Parathyroid adenoma (tissue), 2 donors: ENCODE measurements at regions not wholly inside any gene's neighbourhood (a gene's known extent, or its start where the extent isn't known, plus 50 kb on each side); places are given as distances from the start of the nearest gene placed in this dataset.

Source experiments
- H2AFZ ChIP-seq: fragments of 300-600 bp; sonication (generic); one replicate; pipeline ENCODE4 v1.7.0; 2017; ENCODE audit warnings: antibody characterized with exemption, mild to moderate bottlenecking
- H3K27ac ChIP-seq: fragments of 300-600 bp; sonication (generic); one replicate; pipeline ENCODE4 v1.7.0; 2017
- H3K27me3 ChIP-seq: fragments of 300-600 bp; sonication (generic); one replicate; pipeline ENCODE4 v1.7.0; 2017; ENCODE audit warnings: low read length; ENCODE audit not compliant: control insufficient read depth, insufficient read depth
- H3K36me3 ChIP-seq: fragments of 300-600 bp; sonication (generic); one replicate; pipeline ENCODE4 v1.7.0; 2017; ENCODE audit warnings: low read length; ENCODE audit not compliant: control insufficient read depth, insufficient read depth
- H3K4me1 ChIP-seq: fragments of 300-600 bp; sonication (generic); one replicate; pipeline ENCODE4 v1.7.0; 2017; ENCODE audit warnings: control low read depth
- H3K4me2 ChIP-seq: fragments of 300-600 bp; sonication (generic); one replicate; pipeline ENCODE4 v1.7.0; 2017; ENCODE audit warnings: low read length
- H3K4me3 ChIP-seq: fragments of 300-600 bp; sonication (generic); one replicate; pipeline ENCODE4 v1.7.0; 2017; ENCODE audit warnings: low read depth, low read length
- H3K79me2 ChIP-seq: fragments of 300-600 bp; sonication (generic); one replicate; pipeline ENCODE4 v1.7.0; 2017; ENCODE audit warnings: control low read depth
- H3K9ac ChIP-seq: fragments of 300-600 bp; sonication (generic); one replicate; pipeline ENCODE4 v1.7.0; 2017; ENCODE audit warnings: mild to moderate bottlenecking
- H3K9me3 ChIP-seq: fragments of 300-600 bp; sonication (generic); one replicate; pipeline ENCODE4 v1.7.0; 2017; ENCODE audit warnings: low read length; ENCODE audit not compliant: control insufficient read depth
- CTCF ChIP-seq: fragments of 300-600 bp; sonication (generic); IDR thresholded peaks from one replicate; pipeline ENCODE4 v1.7.0; 2017; ENCODE audit warnings: antibody characterized with exemption, mild to moderate bottlenecking
- donor health status: primary hyperparathyroidism.

GRCh38 chr2:58879834-58880233 is 638.7 kb upstream of the FANCL start:
- no peak overlapping the region for H2AFZ ChIP-seq
- no peaks in the 10 kb centered on the region for H3K36me3 ChIP-seq
- H3K9ac ChIP-seq, result no peak overlapping the region
- no peak for TF ChIP-seq CTCF
- H3K9me3 ChIP-seq, result no peaks in the 10 kb centered on the region
- no peak overlapping the region for H3K4me3 ChIP-seq
- no peaks in the 10 kb centered on the region for H3K79me2 ChIP-seq
- no peak overlapping the region for H3K27ac ChIP-seq
- H3K4me1 ChIP-seq, result no peaks in the 10 kb centered on the region
- no peak overlapping the region for H3K4me2 ChIP-seq
- H3K27me3 ChIP-seq, result no peaks in the 10 kb centered on the region

GRCh38 chr2:58878778-58879177 is 637.7 kb upstream of the FANCL start:
- Histone ChIP-seq H3K79me2 (no peaks in the 10 kb centered on the region), H3K9me3 (no peaks in the 10 kb centered on the region), H3K9ac (no peak overlapping the region), H3K27ac (no peak overlapping the region), H3K27me3 (no peaks in the 10 kb centered on the region), H2AFZ (no peak overlapping the region), H3K4me2 (no peak overlapping the region), H3K36me3 (no peaks in the 10 kb centered on the region), H3K4me1 (no peaks in the 10 kb centered on the region), H3K4me3 (no peak overlapping the region)
- no peak for TF ChIP-seq CTCF

GRCh38 chr2:58876126-58876525 is 635.0 kb upstream of the FANCL start:
- TF ChIP-seq CTCF, result no peak
- Histone ChIP-seq H3K4me3 (no peak overlapping the region), H3K27ac (no peak overlapping the region), H3K9me3 (peaks cover 3% of the 10 kb centered on the region), H3K27me3 (no peaks in the 10 kb centered on the region), H2AFZ (no peak overlapping the region), H3K9ac (no peak overlapping the region), H3K4me2 (no peak overlapping the region), H3K4me1 (no peaks in the 10 kb centered on the region), H3K36me3 (no peaks in the 10 kb centered on the region), H3K79me2 (no peaks in the 10 kb centered on the region)

GRCh38 chr2:58875436-58875835 is 634.3 kb upstream of the FANCL start:
- no peak overlapping the region for H3K4me2 ChIP-seq
- no peak for TF ChIP-seq CTCF
- H3K79me2 ChIP-seq, result no peaks in the 10 kb centered on the region

GRCh38 chr2:58871469-58872142 is 630.5 kb upstream of the FANCL start:
- Histone ChIP-seq H3K4me1 (no peaks in the 10 kb centered on the region), H2AFZ (no peak overlapping the region), H3K9ac (no peak overlapping the region), H3K9me3 (peaks cover 3% of the 10 kb centered on the region), H3K4me3 (no peak overlapping the region), H3K27me3 (no peaks in the 10 kb centered on the region), H3K4me2 (no peak overlapping the region), H3K36me3 (no peaks in the 10 kb centered on the region), H3K27ac (no peak overlapping the region), H3K79me2 (no peaks in the 10 kb centered on the region)
- no peak for TF ChIP-seq CTCF

More at GRCh38 chr2:58875436-58875835, 634.3 kb upstream of the FANCL start:
- Histone ChIP-seq H3K27ac (no peak overlapping the region), H3K27me3 (no peaks in the 10 kb centered on the region), H3K9ac (no peak overlapping the region), H3K36me3 (no peaks in the 10 kb centered on the region), H3K4me1 (no peaks in the 10 kb centered on the region), H3K9me3 (peaks cover 3% of the 10 kb centered on the region), H2AFZ (no peak overlapping the region), H3K4me3 (no peak overlapping the region)
